ENCODE measurements at regions not wholly inside any gene's neighbourhood (a gene's known extent, or its start where the extent isn't known, plus 50 kb on each side); places are given as distances from the start of the nearest gene placed in this dataset.

- Histone ChIP-seq H3K9me3 (no peaks in the 10 kb centered on the region), H3K4me3 (no peak overlapping the region), H3K27me3 (ENCODE audit: low read depth) (no peaks in the 10 kb centered on the region), H3K4me1 (no peaks in the 10 kb centered on the region), H3K36me3 (no peaks in the 10 kb centered on the region), H3K27ac (no peak overlapping the region)
- TF ChIP-seq CTCF (IDR thresholded peaks at IDR 0.05) = no peak
- ATAC-seq = no peak
- intact Hi-C loops (cut with DNase I) = no loop called here
- DNase-seq = no peak
Observed at GRCh38 chr14:100981809-100982208, 78.3 kb upstream of the RTL1 start.

GRCh38 chr14:100982353-100982752, 78.8 kb upstream of the RTL1 start:
- no peak for DNase-seq
- intact Hi-C loops (cut with DNase I) = no loop called here
- no peak overlapping the region for H3K27ac ChIP-seq
- H3K27me3 ChIP-seq (ENCODE audit: low read depth) = no peaks in the 10 kb centered on the region
- no peaks in the 10 kb centered on the region for H3K36me3 ChIP-seq
- no peaks in the 10 kb centered on the region for H3K4me1 ChIP-seq
- TF ChIP-seq CTCF (IDR thresholded peaks at IDR 0.05) = no peak
- ATAC-seq = no peak
- H3K9me3 ChIP-seq = no peaks in the 10 kb centered on the region
- no peak overlapping the region for H3K4me3 ChIP-seq

DNA sequence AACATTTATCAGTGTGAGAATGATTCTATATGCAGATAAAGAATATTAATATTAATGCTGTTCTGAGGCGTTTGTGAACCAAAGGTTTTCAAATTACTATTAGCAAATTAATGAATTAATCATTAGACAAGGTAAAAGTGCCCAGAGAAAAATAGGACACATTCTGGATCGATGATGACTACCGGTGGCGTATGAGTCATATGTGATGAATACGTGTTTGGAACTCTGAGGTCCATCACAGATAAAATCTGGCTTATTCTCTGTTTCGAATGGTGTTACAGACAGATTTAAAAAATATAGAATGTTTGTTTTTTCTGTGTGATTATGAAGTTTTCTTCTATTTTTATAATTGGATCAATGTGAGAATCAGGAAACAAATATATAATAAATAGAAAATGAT, 79.2 kb upstream of the RTL1 start:
- TF ChIP-seq CTCF (IDR thresholded peaks at IDR 0.05) = no peak
- DNase-seq (no peak), ATAC-seq (no peak)
- H3K9me3 ChIP-seq = no peaks in the 10 kb centered on the region
- no peaks in the 10 kb centered on the region for H3K4me1 ChIP-seq
- H3K27ac ChIP-seq = no peak overlapping the region
- H3K4me3 ChIP-seq = no peak overlapping the region
- no peaks in the 10 kb centered on the region for H3K27me3 ChIP-seq (ENCODE audit: low read depth)
- no peaks in the 10 kb centered on the region for H3K36me3 ChIP-seq
- intact Hi-C loops (cut with DNase I) = no loop called here

DNA sequence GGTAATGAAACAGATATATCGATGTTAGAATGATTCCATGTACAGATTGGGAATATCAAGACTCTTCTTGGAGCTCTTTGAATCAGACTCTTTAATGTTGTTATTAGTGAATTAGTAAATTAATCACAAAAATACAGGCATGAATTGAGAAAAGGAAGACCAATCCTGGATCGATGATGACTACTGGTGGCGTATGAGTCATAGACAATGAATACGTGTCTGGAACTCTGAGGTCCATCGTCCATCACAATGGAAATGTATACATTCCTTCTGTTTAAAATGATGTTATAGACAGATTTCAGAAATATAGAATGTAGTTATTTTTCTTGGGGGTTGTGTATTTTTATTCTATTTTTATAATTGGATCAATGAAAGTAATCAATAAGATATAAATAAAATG, 80.2 kb upstream of the RTL1 start:
- no peaks in the 10 kb centered on the region for H3K27me3 ChIP-seq (ENCODE audit: low read depth)
- H3K9me3 ChIP-seq = no peaks in the 10 kb centered on the region
- ATAC-seq (no peak), DNase-seq (no peak)
- no peak overlapping the region for H3K4me3 ChIP-seq
- no peak for TF ChIP-seq CTCF (IDR thresholded peaks at IDR 0.05)
- H3K27ac ChIP-seq = no peak overlapping the region
- H3K4me1 ChIP-seq = no peaks in the 10 kb centered on the region
- intact Hi-C loops (cut with DNase I) = no loop called here
- no peaks in the 10 kb centered on the region for H3K36me3 ChIP-seq

DNA sequence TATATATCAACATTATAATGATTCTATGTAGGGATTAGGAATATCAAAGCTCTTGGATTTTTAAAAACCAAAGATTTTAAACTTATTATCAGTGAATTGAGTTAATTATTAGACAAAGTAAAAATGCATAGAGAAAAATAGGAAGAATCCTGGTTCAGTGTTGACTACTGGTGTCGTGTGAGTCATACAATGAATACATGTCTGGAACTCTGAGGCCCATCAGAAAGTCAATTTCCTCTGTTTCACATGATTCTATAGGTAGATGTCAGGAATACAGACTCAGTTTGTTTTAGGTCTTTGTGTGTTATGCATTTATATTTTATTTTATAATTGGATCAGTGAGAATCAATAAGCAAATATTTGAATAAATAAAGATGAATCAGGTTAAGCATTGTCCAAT, 84.5 kb upstream of the RTL1 start:
- no peak for DNase-seq
- intact Hi-C loops (cut with DNase I) = no loop called here

More for the DNA sequence above, 84.5 kb upstream of the RTL1 start:
- Histone ChIP-seq H3K4me3 (no peak overlapping the region), H3K27ac (no peak overlapping the region), H3K4me1 (no peaks in the 10 kb centered on the region), H3K27me3 (ENCODE audit: low read depth) (no peaks in the 10 kb centered on the region), H3K36me3 (no peaks in the 10 kb centered on the region), H3K9me3 (no peaks in the 10 kb centered on the region)
- TF ChIP-seq CTCF (IDR thresholded peaks at IDR 0.05) = no peak
- no peak for ATAC-seq

All from lower lobe of right lung (tissue), 2 donors.